GM10248 (cell line): ENCODE measurements at regions not wholly inside any gene's neighbourhood (a gene's known extent, or its start where the extent isn't known, plus 50 kb on each side); places are given as distances from the start of the nearest gene placed in this dataset.

ENCODE experiments used
- CTCF ChIA-PET: fragments of 300-600 bp; sonication (Branson Sonifier 250); formaldehyde crosslinking; extraction: SDS; loops from one replicate; lab custom pipeline; 2021; ENCODE audit warnings: antibody characterized with exemption; lab: Yijun Ruan, JAX
- POLR2A ChIA-PET: fragments of 350-650 bp; sonication (Branson Sonifier 250); formaldehyde crosslinking; extraction: SDS; loops from one replicate; lab custom pipeline; 2020; ENCODE audit warnings: antibody characterized with exemption; lab: Yijun Ruan, JAX
- DNase-seq: peaks from one replicate; pipeline ENCODE4 v3.0.0; 2012; ENCODE audit errors: extremely low spot score
- TF ChIP-seq, protein P1 (sequence below): IDR thresholded peaks from 2 replicates; pipeline ENCODE4 v1.5.1; 2012; ENCODE audit warnings: mild to moderate bottlenecking, low read depth; ENCODE audit errors: extremely low read depth, missing control alignments, control extremely low read depth

DNA sequence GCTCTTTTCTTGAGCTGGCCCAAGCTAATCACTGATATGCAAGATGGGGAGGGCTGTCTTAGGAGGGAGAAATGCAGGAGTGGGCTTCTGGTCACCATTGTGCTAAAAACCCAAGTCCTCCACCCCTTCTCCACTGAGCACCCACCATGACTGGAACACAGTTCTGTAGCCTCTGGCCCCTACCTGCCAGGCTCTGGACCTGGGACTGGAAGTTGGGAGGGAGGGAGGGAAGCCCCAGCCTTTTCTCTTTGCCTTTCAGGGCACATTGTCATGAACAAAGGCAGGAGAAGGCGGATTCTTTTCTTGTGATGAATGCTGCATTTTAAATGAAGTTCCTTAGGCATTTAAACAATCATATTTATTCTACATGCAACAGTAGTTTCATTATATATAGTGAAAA is 559.1 kb upstream of the TRPC7 start:
- TF ChIP-seq, protein P1, sequence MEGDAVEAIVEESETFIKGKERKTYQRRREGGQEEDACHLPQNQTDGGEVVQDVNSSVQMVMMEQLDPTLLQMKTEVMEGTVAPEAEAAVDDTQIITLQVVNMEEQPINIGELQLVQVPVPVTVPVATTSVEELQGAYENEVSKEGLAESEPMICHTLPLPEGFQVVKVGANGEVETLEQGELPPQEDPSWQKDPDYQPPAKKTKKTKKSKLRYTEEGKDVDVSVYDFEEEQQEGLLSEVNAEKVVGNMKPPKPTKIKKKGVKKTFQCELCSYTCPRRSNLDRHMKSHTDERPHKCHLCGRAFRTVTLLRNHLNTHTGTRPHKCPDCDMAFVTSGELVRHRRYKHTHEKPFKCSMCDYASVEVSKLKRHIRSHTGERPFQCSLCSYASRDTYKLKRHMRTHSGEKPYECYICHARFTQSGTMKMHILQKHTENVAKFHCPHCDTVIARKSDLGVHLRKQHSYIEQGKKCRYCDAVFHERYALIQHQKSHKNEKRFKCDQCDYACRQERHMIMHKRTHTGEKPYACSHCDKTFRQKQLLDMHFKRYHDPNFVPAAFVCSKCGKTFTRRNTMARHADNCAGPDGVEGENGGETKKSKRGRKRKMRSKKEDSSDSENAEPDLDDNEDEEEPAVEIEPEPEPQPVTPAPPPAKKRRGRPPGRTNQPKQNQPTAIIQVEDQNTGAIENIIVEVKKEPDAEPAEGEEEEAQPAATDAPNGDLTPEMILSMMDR, result no peak
- no peak for DNase-seq
- POLR2A ChIA-PET, result no interaction called here
- CTCF ChIA-PET, result interaction anchor here (1.6 kb wide), 1 partner anchor 39 kb away, joined by 3 read pairs; no protein-coding TSS in a partner anchor

DNA sequence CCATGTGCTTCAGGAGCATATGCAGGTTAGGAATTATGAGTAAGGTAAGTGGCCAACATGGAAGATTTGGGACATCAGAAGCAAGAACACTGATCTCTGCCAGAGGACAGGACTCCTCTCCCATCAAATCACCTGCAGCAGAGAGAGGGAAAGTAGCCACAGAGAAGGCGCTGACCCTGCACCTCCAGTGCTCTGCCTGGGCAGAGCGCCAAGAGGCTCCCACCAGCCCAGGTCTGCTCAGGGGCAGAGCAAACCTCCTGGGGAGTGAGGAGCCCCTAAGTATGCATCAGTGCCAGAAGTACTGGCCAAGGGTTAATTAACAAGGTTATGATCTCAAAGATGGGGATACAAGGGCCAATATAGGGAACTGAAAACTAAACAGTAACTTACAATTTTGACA is 545.3 kb upstream of the TRPC7 start:
- TF ChIP-seq, protein P1, result no peak
- ChIA-PET CTCF (no interaction called here), POLR2A (no interaction called here)

DNA sequence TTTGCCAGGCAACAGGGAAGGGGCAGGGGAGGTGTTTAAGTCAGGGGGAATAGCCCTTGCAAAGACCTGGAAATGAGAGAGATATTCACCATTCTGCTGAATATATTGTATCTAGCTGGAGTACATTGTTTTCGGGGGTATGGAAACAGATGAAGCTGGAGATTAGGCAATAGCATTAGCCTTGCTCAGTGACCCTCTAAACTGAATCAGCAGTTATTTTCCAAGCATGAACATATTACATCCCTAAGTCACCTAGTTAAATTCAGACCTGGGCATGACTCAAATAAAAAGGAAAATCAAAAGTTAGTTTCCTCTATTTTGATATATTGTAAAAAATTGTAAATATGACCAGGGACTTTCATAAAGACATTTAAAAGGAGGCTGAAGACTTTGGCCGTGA is 544.6 kb upstream of the TRPC7 start:
- no peak for DNase-seq
- TF ChIP-seq, protein P1, result no peak
- CTCF ChIA-PET, result no interaction called here
- POLR2A ChIA-PET, result no interaction called here

More for the DNA sequence above, 545.3 kb upstream of the TRPC7 start:
- no peak for DNase-seq

DNA sequence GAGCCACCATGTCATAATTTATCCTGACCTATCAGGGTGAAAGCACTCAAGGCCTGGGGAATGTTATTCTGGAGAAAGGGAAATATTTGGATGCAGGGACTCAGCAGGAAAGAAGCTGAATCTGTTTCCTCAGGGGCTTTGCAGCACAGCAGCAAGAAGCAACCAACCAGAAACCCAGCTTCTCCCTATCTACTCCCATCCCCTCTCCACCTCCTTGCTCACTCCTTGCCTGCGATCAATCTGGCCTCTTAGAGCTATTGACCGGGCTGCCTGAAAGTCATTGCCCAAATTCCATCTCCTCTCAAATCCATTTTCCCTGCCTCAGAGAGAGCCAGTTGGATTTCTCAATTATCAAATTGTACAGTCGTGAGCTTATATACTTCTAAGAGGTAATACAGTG is 542.0 kb upstream of the TRPC7 start:
- ChIA-PET POLR2A (no interaction called here), CTCF (no interaction called here)
- TF ChIP-seq, protein P1, result no peak
- no peak for DNase-seq

DNA sequence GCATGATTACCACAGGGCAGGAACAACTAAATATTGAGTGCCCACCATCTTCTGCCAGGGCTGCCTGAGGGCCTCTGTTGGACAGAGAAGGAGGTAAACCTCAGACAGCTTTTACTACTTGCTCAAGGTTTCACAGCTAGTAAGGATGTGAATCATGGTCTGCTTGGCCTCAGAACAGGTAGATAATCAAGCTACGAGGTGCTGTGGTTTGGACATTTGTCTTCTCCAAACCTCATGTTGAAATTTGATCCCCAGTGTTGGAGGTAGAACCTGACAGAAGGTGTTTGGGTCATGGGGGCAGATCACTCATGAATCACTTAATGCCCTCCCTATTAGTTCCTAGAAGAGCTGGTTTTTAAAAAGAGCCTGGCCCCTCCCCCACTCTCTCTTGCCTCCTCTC is 541.2 kb upstream of the TRPC7 start:
- TF ChIP-seq, protein P1, result no peak
- ChIA-PET POLR2A (no interaction called here), CTCF (no interaction called here)
- no peak for DNase-seq

DNA sequence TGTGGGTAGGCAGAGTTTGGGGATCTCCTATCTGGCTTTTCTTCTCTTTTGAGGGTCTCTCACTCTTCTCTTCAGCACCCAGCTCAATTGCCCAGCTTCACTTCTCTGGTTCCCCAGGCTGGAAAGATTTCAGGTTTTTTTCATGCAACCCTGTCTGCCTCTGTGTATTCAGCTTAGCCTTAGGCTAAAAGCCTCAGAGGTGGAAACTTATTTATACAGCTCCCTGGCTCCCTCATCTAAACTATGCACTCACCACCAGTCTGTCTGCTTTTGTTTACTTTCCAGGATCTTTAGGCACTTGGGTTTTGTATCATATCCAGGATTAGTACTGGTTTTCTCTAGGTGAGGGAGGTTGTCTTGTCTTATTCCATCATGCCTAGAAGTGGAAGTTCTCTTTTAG is 540.2 kb upstream of the TRPC7 start:
- ChIA-PET CTCF (no interaction called here), POLR2A (no interaction called here)

More for the DNA sequence above, 540.2 kb upstream of the TRPC7 start:
- TF ChIP-seq, protein P1, result no peak
- no peak for DNase-seq
